RWPE2 (cell line): ENCODE measurements at regions not wholly inside any gene's neighbourhood (a gene's known extent, or its start where the extent isn't known, plus 50 kb on each side); places are given as distances from the start of the nearest gene placed in this dataset.

ENCODE experiments used
- ATAC-seq: fragments of 200-7000 bp; cut with Tn5 transposase; 3 replicates; pipeline ENCODE4 v1.9.1; 2021; ENCODE audit warnings: low read depth
- DNase-seq: peaks from one replicate; pipeline ENCODE4 v3.0.0-alpha.2; 2020; ENCODE audit warnings: low spot score
- H3K27ac ChIP-seq: fragments of 450-650 bp; 2 replicates; pipeline ENCODE4 v1.5.1; 2017; ENCODE audit warnings: mild to moderate bottlenecking; ENCODE audit not compliant: poor library complexity, severe bottlenecking
- H3K27me3 ChIP-seq: fragments of 250-450 bp; sonication (Bioruptor Pico); 2 replicates; pipeline ENCODE4 v1.5.1; 2021; ENCODE audit warnings: mild to moderate bottlenecking, moderate library complexity; ENCODE audit not compliant: insufficient read depth, poor library complexity, severe bottlenecking
- H3K36me3 ChIP-seq: fragments of 250-450 bp; sonication (Bioruptor Pico); 2 replicates; pipeline ENCODE4 v1.5.1; 2020; ENCODE audit warnings: low read depth, mild to moderate bottlenecking, moderate library complexity
- H3K4me1 ChIP-seq: fragments of 250-450 bp; sonication (Bioruptor Pico); 2 replicates; pipeline ENCODE4 v1.5.1; 2021; ENCODE audit warnings: mild to moderate bottlenecking, moderate library complexity; ENCODE audit not compliant: insufficient read depth, poor library complexity, severe bottlenecking
- H3K4me3 ChIP-seq: fragments of 250-450 bp; sonication (Bioruptor Pico); 2 replicates; pipeline ENCODE4 v1.5.1; 2021; ENCODE audit warnings: mild to moderate bottlenecking, moderate library complexity; ENCODE audit not compliant: severe bottlenecking
- H3K9me3 ChIP-seq: fragments of 250-450 bp; sonication (Bioruptor Pico); 2 replicates; pipeline ENCODE4 v1.5.1; 2021; ENCODE audit warnings: mild to moderate bottlenecking, moderate library complexity; ENCODE audit not compliant: severe bottlenecking
- CTCF ChIP-seq: fragments of 450-650 bp; IDR thresholded peaks from one replicate; pipeline ENCODE4 v1.5.1; 2017; ENCODE audit warnings: mild to moderate bottlenecking, moderate library complexity; ENCODE audit not compliant: poor library complexity, severe bottlenecking

- Histone ChIP-seq H3K27ac (no peak overlapping the region), H3K9me3 (no peaks in the 10 kb centered on the region), H3K4me3 (no peak overlapping the region), H3K27me3 (no peaks in the 10 kb centered on the region), H3K4me1 (no peaks in the 10 kb centered on the region), H3K36me3 (no peaks in the 10 kb centered on the region)
- DNase-seq (no peak), ATAC-seq (no peak)
- TF ChIP-seq CTCF: no peak
These were observed 85.3 kb upstream of the PDE10A start for GRCh38 chr6:165748390-165748789.

GRCh38 chr6:165747963-165748362 lies 84.9 kb upstream of the PDE10A start:
- no peak for TF ChIP-seq CTCF
- no peak for ATAC-seq
- Histone ChIP-seq H3K9me3 (no peaks in the 10 kb centered on the region), H3K4me3 (no peak overlapping the region), H3K27me3 (no peaks in the 10 kb centered on the region), H3K36me3 (no peaks in the 10 kb centered on the region), H3K27ac (no peak overlapping the region), H3K4me1 (no peaks in the 10 kb centered on the region)
- DNase-seq: no peak

GRCh38 chr6:165746331-165746730 lies 83.3 kb upstream of the PDE10A start:
- Histone ChIP-seq H3K9me3 (no peaks in the 10 kb centered on the region), H3K4me3 (no peak overlapping the region), H3K4me1 (no peaks in the 10 kb centered on the region), H3K27me3 (no peaks in the 10 kb centered on the region), H3K27ac (no peak overlapping the region), H3K36me3 (no peaks in the 10 kb centered on the region)
- DNase-seq: no peak
- no peak for TF ChIP-seq CTCF
- ATAC-seq: no peak

- DNase-seq (no peak), ATAC-seq (no peak)
- Histone ChIP-seq H3K9me3 (no peaks in the 10 kb centered on the region), H3K36me3 (no peaks in the 10 kb centered on the region), H3K4me1 (no peaks in the 10 kb centered on the region), H3K27ac (no peak overlapping the region), H3K27me3 (no peaks in the 10 kb centered on the region), H3K4me3 (no peak overlapping the region)
- TF ChIP-seq CTCF: no peak
These were observed 82.5 kb upstream of the PDE10A start for GRCh38 chr6:165745492-165745891.

- ATAC-seq: no peak
- no peak for TF ChIP-seq CTCF
- Histone ChIP-seq H3K27ac (no peak overlapping the region), H3K36me3 (no peaks in the 10 kb centered on the region), H3K9me3 (no peaks in the 10 kb centered on the region), H3K4me3 (no peak overlapping the region), H3K4me1 (no peaks in the 10 kb centered on the region), H3K27me3 (no peaks in the 10 kb centered on the region)
- DNase-seq: no peak
These were observed 81.7 kb upstream of the PDE10A start for GRCh38 chr6:165744555-165745228.
